H1 (cell line): ENCODE measurements at regions not wholly inside any gene's neighbourhood (a gene's known extent, or its start where the extent isn't known, plus 50 kb on each side); places are given as distances from the start of the nearest gene placed in this dataset.

ENCODE experiments used
- BCL11A ChIP-seq, 2 experiments: IDR thresholded peaks; one replicate each; pipeline ENCODE4 v1.6.1; 2011; ENCODE audit warnings: low read depth in 2 of 2, low read length in 2 of 2, mild to moderate bottlenecking in 2 of 2
- CHD2 ChIP-seq: IDR thresholded peaks from 2 replicates; pipeline ENCODE4 v1.6.1; 2012; ENCODE audit warnings: low read length, improper control_type of control experiment
- HDAC2 ChIP-seq, 2 experiments: fragments of 300-600 bp in 1 of 2; sonication (generic) in 1 of 2; IDR thresholded peaks; 2 replicates each; pipeline ENCODE4 v1.6.1; 2011 to 2012; ENCODE audit warnings: low read depth in 2 of 2, low read length in 2 of 2, mild to moderate bottlenecking in 2 of 2, moderate library complexity in 2 of 2, borderline replicate concordance in 1 of 2, inconsistent platforms in 1 of 2
- JUND ChIP-seq: IDR thresholded peaks from 2 replicates; pipeline ENCODE4 v1.6.1; 2011; ENCODE audit warnings: mild to moderate bottlenecking, improper control_type of control experiment, low read length
- KDM1A ChIP-seq: fragments of 200-600, 300-600 bp; sonication (generic); IDR thresholded peaks from 2 replicates; pipeline ENCODE4 v1.7.1; 2016; ENCODE audit warnings: mild to moderate bottlenecking, low read length, borderline replicate concordance
- KDM4A ChIP-seq: IDR thresholded peaks from one replicate; pipeline ENCODE4 v1.7.1; 2012; ENCODE audit warnings: low read depth, mild to moderate bottlenecking, moderate library complexity, low read length, inconsistent platforms; ENCODE audit not compliant: severe bottlenecking
- KDM5A ChIP-seq: fragments of 200-600 bp; IDR thresholded peaks from 2 replicates; pipeline ENCODE4 v1.7.1; 2012; ENCODE audit warnings: mild to moderate bottlenecking, low read length, inconsistent platforms, mixed read lengths
- NANOG ChIP-seq: IDR thresholded peaks from 2 replicates; pipeline ENCODE4 v1.6.1; 2011; ENCODE audit warnings: low read length, low read depth, mild to moderate bottlenecking, inconsistent platforms; ENCODE audit not compliant: insufficient read depth, poor library complexity, severe bottlenecking
- SIRT6 ChIP-seq: IDR thresholded peaks from one replicate; pipeline ENCODE4 v1.7.1; 2012; ENCODE audit warnings: low read length, inconsistent platforms
- TAF7 ChIP-seq: optimal IDR thresholded peaks from 2 replicates; pipeline ENCODE3; 2011; ENCODE audit warnings: low read depth, mild to moderate bottlenecking, inconsistent platforms, low read length, moderate library complexity, borderline replicate concordance
- TCF12 ChIP-seq: IDR thresholded peaks from 2 replicates; pipeline ENCODE4 v1.6.1; 2011; ENCODE audit warnings: low read depth, mild to moderate bottlenecking, low read length
- YY1 ChIP-seq: IDR thresholded peaks from 2 replicates; pipeline ENCODE4 v1.6.1; 2011; ENCODE audit warnings: low read depth, mild to moderate bottlenecking, low read length
- TF ChIP-seq, protein P1 (sequence below): fragments of 300-600 bp; sonication (generic); IDR thresholded peaks from 2 replicates; pipeline ENCODE4 v1.7.1; 2012; ENCODE audit warnings: low read length, moderate library complexity, mild to moderate bottlenecking, inconsistent platforms; ENCODE audit not compliant: insufficient replicate concordance

DNA sequence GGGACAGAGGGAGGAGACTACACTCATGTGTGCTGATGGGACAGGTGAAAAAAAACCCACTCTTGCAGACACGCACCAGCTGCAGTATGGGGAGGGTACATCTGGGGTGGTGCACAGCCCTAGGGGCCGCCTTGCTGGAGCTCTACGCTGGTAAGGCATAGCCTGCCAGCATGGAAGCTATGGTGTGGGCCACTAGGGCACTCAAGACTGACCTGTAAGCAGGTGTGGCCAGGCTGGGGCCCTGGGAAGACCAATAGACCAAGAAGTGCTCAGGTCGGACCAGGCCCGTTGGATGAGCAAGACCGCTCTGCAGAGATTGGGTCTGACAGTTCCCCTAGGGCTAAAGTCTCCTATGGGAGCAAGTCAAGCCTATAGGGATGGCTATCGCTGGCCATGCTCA is 314.8 kb downstream of the FAM47A start (continued):
- TF ChIP-seq, protein P1, sequence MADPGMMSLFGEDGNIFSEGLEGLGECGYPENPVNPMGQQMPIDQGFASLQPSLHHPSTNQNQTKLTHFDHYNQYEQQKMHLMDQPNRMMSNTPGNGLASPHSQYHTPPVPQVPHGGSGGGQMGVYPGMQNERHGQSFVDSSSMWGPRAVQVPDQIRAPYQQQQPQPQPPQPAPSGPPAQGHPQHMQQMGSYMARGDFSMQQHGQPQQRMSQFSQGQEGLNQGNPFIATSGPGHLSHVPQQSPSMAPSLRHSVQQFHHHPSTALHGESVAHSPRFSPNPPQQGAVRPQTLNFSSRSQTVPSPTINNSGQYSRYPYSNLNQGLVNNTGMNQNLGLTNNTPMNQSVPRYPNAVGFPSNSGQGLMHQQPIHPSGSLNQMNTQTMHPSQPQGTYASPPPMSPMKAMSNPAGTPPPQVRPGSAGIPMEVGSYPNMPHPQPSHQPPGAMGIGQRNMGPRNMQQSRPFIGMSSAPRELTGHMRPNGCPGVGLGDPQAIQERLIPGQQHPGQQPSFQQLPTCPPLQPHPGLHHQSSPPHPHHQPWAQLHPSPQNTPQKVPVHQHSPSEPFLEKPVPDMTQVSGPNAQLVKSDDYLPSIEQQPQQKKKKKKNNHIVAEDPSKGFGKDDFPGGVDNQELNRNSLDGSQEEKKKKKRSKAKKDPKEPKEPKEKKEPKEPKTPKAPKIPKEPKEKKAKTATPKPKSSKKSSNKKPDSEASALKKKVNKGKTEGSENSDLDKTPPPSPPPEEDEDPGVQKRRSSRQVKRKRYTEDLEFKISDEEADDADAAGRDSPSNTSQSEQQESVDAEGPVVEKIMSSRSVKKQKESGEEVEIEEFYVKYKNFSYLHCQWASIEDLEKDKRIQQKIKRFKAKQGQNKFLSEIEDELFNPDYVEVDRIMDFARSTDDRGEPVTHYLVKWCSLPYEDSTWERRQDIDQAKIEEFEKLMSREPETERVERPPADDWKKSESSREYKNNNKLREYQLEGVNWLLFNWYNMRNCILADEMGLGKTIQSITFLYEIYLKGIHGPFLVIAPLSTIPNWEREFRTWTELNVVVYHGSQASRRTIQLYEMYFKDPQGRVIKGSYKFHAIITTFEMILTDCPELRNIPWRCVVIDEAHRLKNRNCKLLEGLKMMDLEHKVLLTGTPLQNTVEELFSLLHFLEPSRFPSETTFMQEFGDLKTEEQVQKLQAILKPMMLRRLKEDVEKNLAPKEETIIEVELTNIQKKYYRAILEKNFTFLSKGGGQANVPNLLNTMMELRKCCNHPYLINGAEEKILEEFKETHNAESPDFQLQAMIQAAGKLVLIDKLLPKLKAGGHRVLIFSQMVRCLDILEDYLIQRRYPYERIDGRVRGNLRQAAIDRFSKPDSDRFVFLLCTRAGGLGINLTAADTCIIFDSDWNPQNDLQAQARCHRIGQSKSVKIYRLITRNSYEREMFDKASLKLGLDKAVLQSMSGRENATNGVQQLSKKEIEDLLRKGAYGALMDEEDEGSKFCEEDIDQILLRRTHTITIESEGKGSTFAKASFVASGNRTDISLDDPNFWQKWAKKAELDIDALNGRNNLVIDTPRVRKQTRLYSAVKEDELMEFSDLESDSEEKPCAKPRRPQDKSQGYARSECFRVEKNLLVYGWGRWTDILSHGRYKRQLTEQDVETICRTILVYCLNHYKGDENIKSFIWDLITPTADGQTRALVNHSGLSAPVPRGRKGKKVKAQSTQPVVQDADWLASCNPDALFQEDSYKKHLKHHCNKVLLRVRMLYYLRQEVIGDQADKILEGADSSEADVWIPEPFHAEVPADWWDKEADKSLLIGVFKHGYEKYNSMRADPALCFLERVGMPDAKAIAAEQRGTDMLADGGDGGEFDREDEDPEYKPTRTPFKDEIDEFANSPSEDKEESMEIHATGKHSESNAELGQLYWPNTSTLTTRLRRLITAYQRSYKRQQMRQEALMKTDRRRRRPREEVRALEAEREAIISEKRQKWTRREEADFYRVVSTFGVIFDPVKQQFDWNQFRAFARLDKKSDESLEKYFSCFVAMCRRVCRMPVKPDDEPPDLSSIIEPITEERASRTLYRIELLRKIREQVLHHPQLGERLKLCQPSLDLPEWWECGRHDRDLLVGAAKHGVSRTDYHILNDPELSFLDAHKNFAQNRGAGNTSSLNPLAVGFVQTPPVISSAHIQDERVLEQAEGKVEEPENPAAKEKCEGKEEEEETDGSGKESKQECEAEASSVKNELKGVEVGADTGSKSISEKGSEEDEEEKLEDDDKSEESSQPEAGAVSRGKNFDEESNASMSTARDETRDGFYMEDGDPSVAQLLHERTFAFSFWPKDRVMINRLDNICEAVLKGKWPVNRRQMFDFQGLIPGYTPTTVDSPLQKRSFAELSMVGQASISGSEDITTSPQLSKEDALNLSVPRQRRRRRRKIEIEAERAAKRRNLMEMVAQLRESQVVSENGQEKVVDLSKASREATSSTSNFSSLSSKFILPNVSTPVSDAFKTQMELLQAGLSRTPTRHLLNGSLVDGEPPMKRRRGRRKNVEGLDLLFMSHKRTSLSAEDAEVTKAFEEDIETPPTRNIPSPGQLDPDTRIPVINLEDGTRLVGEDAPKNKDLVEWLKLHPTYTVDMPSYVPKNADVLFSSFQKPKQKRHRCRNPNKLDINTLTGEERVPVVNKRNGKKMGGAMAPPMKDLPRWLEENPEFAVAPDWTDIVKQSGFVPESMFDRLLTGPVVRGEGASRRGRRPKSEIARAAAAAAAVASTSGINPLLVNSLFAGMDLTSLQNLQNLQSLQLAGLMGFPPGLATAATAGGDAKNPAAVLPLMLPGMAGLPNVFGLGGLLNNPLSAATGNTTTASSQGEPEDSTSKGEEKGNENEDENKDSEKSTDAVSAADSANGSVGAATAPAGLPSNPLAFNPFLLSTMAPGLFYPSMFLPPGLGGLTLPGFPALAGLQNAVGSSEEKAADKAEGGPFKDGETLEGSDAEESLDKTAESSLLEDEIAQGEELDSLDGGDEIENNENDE = no peak
- TF ChIP-seq KDM1A (no peak), KDM4A (no peak), SIRT6 (no peak), BCL11A (IDR thresholded peaks at IDR 0.05; ENCODE audit: low read depth in 2 of 2, low read length in 2 of 2) (no peak), NANOG (no peak), JUND (no peak), YY1 (no peak), CHD2 (no peak), TCF12 (no peak), TAF7 (no peak), KDM5A (no peak), HDAC2 (IDR thresholded peaks at IDR 0.05; ENCODE audit: borderline replicate concordance in 1 of 2, low read depth in 2 of 2, low read length in 2 of 2) (no peak)
